Stimulated activated CD4-positive, alpha-beta T cell treated with anti-CD3 and anti-CD28 coated beads, Interleukin-12 subunit alpha, Interleukin-12 subunit beta, amount 100 ng/mL, for 48 hours (primary cell): ENCODE measurements at regions not wholly inside any gene's neighbourhood (a gene's known extent, or its start where the extent isn't known, plus 50 kb on each side); places are given as distances from the start of the nearest gene placed in this dataset.

Source experiments
- DNase-seq, 3 donors: peaks; one replicate each; pipeline ENCODE4 v3.0.0-alpha.2; 2020; ENCODE audit warnings: low read depth in 2 of 3, low spot score in 1 of 3

- no peak for DNase-seq
These were observed 60.3 kb downstream of the DACT1 start for GRCh38 chr14:58697930-58698642.

DNA sequence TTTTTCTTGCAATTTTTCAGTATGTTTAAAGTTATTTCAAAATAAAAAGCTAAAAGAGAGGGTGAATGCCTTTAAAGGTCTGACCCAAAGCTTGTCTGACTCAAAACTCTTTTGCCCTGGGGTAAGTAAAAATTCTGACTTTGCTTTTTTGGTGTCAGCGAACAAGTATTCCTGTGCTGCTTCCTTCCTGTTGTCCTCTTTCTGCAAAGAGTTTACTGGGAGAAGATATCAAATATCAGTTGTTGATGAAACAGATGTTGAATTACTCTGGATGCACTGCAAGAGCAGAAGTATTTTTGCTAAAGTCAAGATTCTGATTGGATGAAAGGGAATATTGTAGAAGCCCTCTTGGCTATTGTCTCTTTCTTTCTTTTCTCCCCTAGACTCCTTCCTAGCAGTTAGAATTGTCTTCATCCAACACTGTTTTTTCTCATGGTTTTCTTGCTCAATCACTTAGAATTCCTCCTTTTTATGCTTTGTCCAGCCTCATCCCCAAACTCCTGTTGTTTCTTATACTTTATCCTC lies 62.0 kb downstream of the DACT1 start:
- DNase-seq: no peak

DNA sequence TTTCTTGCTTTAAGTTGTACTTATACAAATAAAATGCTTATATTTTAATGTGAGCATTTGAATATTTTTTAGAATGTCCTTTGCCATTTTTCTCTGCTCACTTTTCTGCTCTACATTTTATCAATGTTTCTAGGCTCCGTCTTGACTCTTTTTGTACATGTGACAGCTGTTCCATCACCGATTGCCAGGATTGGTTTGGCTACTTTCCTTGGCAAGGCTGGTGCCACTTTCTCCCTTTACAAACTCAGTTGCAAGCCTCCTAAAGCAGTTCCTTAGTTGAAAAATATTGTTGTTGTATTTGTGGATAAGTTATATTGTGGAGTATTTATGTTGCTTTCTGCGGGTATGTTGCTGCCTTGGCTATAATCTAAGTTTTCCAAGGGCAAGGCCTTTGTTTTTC lies 63.4 kb downstream of the DACT1 start:
- DNase-seq: no peak

DNA sequence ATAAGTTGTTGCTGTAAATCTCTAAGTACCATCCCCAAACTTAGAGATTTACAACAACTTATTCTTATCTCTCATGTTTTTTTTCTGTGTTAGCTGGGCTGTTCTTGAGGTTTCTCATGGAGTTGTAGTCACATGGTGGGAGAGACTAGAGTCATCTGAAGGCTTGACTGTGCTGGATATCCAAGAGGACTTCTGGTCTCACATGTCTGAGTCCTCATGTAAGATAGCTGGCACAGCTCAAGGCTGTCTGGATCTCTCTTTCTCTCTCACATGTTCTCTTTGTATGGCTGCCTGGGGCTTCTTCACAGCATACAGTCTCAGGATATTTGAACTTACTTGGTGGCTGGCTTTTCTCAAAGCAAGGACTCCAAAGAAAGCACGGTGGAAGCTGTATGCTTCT lies 63.8 kb downstream of the DACT1 start:
- DNase-seq: no peak

DNA sequence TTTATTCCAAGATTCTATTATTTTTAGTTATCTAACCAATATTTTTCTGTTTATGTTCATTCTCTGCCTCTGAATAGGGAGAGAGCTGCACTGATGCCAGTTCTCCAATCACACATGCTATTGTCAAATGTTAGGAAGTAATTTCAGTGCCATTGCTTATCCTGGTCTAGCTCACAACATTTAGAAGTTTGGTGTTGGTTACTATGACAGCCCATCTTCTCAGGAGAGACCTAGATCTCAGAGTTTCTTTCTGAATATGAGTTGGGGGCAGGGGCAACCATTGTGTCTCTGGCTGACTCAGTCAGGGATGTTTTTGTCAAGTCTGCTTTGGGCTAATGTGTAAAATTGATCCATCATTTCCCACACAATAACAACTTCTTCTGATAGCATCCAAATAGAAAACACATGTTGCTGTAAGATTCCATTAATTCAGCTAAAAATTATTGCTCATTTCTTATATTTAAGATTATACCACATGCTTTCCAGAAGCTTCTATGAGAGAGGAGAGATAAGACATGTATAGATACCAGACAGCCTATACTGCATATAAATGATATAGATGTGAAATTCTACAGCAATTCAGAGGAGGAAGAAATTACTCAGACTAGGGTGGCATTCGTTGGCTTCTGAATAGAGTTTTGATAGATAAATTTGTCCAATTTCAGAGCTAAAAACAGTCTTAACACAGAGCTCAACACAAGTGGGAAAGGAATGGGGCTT lies 64.8 kb downstream of the DACT1 start:
- no peak for DNase-seq

- no peak for DNase-seq
These were observed 65.4 kb downstream of the DACT1 start for GRCh38 chr14:58703161-58703506.

DNA sequence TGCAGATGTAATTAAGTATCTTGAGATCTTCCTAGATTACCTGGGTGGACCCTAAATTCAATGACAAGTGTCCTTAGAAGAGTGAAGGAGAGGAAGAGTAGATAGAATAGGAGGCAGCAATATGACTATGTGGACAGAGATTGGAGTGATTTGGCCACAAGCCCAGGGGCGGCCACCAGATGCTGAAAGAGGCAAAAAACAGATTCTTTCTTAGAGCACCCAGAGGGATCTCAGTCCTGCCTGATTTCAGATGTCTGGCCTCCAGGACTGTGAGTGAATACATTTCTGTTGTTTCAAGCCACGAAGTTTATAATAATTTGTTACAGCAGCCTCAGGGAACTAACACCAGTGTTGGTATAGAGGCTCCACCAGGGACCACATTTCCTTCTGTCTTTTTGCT lies 67.3 kb downstream of the DACT1 start:
- DNase-seq: no peak

- no peak for DNase-seq
These were observed 70.2 kb downstream of the DACT1 start for GRCh38 chr14:58707949-58708348.

GRCh38 chr14:58709949-58710348 lies 72.2 kb downstream of the DACT1 start:
- no peak for DNase-seq

DNA sequence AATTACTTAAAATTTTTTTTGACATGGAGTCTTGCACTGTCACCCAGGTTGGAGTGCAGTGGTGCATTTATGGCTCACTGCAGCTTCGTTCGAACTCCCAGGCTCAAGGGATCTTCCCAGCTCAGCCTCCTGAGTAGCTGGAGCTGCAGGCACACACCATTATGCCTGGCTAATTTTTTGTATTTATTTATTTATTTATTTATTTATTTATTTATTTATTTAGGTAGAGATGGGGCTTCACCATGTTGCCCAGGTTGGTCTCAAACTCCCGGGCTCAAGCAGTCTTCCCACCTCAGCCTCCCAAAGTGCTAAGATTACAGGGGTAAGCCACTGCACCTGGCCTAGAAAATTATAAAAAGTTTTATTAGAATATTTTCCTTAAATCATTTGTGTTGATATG lies 73.6 kb downstream of the DACT1 start:
- DNase-seq: no peak

DNA sequence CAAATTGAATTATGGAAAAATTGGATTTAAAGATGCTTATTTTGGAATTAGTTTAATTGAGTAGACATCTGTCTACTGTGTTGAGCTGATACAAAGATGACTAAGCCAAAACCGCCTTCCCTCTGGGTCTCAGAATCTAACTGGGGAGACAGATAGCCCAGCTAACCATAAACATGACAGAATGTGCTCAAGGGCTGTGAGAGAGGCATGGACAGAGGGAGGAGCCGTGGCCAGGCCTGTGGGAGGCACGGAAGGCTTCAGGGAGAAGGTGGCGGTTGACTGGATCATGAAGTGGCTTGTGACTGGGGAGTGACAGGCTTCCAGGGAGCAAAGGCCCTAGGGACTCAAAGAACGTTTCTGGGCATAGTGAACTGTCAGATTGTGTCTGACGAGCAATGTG lies 74.6 kb downstream of the DACT1 start:
- DNase-seq: no peak

DNA sequence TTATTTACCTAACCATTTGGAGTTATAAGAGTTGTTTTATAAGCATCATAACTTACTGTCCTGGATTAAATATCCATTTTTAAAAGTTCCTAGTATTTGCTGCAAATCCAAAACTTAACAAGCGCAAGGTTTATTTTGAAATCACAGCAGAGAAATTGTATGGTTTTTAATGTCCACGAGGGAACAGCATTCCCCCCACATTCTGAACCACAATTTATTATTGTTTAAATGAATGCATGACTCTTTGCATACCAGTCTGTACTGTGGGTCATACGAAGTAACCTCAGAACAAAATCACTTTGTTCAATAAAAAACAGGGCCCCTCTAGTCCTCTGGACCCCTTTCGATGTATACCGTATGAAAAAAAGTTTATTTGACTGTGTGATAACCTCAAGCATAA lies 75.9 kb downstream of the DACT1 start:
- DNase-seq: no peak

- DNase-seq: no peak
These were observed 78.9 kb downstream of the DACT1 start for GRCh38 chr14:58716706-58717105.

- DNase-seq: no peak
These were observed 79.4 kb downstream of the DACT1 start for GRCh38 chr14:58717211-58717610.

DNA sequence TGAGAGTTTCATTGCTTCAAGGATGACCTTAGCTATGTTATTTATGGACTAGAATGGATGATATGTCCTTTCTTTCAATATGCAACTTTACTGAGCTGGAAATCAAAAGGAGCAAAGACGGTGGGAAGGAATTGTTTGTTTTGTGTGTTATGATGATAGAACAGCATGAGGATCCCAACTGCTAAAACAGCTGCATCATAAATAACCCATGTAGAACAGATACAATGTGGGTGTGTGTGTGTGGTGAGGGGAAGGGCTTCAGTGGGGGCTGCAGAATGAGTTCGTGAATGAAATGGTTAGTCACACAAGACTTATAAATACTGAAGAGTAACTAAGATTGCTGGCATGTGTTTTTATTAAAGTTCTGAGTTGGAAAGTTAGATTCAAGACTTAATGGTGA lies 80.1 kb downstream of the DACT1 start:
- DNase-seq: no peak

- DNase-seq: no peak
These were observed 80.8 kb downstream of the DACT1 start for GRCh38 chr14:58718226-58719205.

GRCh38 chr14:58721723-58722122 lies 84.0 kb downstream of the DACT1 start:
- DNase-seq: no peak

GRCh38 chr14:58722441-58722840 lies 84.7 kb downstream of the DACT1 start:
- no peak for DNase-seq

GRCh38 chr14:58724206-58724605 lies 86.4 kb downstream of the DACT1 start:
- DNase-seq: no peak

- no peak for DNase-seq
These were observed 86.9 kb downstream of the DACT1 start for GRCh38 chr14:58724702-58725101.

DNA sequence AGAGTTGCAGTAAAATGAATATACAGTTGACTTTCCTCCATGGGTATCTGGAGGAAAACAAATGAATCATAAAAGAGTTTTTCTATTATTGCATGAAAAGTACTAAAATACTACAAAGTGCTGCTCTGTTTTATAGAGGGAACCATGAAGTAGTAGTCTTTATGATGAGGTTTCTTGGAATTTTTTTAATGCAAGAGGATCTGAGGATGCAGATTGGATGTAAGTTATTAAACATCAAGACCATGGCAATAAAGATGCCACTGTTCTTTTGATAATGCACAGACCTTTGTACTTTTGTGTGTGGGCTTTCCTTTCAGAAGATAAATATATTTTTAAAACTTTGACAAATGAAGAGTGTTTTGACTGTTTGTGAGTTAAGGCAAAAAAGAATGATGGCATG lies 87.5 kb downstream of the DACT1 start:
- no peak for DNase-seq

DNA sequence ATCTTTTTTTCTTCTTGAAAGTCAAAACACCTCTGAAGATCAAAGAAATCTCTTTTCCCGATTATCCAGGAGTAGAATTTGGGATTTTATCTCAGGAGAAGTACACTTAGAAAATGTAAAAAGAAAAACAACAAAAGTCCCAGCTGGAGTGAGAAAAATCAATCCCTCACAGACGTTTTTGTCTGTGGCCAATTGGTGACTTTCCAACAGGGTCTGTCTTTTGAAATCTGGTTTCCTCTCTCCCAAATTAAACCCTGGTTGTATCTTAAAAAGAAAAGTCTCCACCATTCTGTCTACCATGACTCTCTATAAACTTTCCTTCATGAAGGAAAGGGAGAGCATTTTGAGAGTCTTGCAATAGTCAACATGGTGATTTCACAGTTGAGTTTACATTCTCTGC lies 88.1 kb downstream of the DACT1 start:
- DNase-seq: no peak
